B cell (primary cell): ENCODE measurements at regions not wholly inside any gene's neighbourhood (a gene's known extent, or its start where the extent isn't known, plus 50 kb on each side); places are given as distances from the start of the nearest gene placed in this dataset.

Source experiments
- CTCF ChIP-seq: fragments of 200-600 bp; IDR thresholded peaks from one replicate; pipeline ENCODE4 v1.8.0; 2022; ENCODE audit warnings: antibody characterized with exemption, mild to moderate bottlenecking
- EZH2 ChIP-seq: IDR thresholded peaks from 2 replicates; pipeline ENCODE4 v1.6.1; 2012; ENCODE audit warnings: borderline replicate concordance, low read depth, mild to moderate bottlenecking, moderate library complexity, low read length; ENCODE audit not compliant: insufficient read depth, poor library complexity, severe bottlenecking

GRCh38 chr3:28835751-28836150, 445.1 kb upstream of the RBMS3 start:
- TF ChIP-seq CTCF (no peak), EZH2 (no peak)
